Testis (tissue), 2 donors: ENCODE measurements at regions not wholly inside any gene's neighbourhood (a gene's known extent, or its start where the extent isn't known, plus 50 kb on each side); places are given as distances from the start of the nearest gene placed in this dataset.

Experiments used
- DNase-seq: peaks from one replicate; pipeline ENCODE4 v3.0.0-alpha.2; 2019
- H3K27ac ChIP-seq, 2 donors: fragments of 200-600 bp; sonication (generic); one replicate each; pipeline ENCODE4 v1.5.1; 2019
- H3K27me3 ChIP-seq: fragments of 200-600 bp; sonication (generic); one replicate; pipeline ENCODE4 v1.5.1; 2019
- H3K36me3 ChIP-seq: fragments of 200-600 bp; sonication (generic); one replicate; pipeline ENCODE4 v1.5.1; 2017; ENCODE audit warnings: low read depth; ENCODE audit errors: missing control alignments
- H3K4me1 ChIP-seq: fragments of 200-600 bp; sonication (generic); one replicate; pipeline ENCODE4 v1.5.1; 2019
- H3K4me3 ChIP-seq, 2 donors: fragments of 200-600 bp; sonication (generic); one replicate each; pipeline ENCODE4 v1.5.1; 2017 to 2019
- H3K9me3 ChIP-seq: fragments of 200-600 bp; sonication (generic); one replicate; pipeline ENCODE4 v1.5.1; 2017
- CTCF ChIP-seq, 3 experiments: fragments of 450-650 bp in 2 of 3; fragments of 200-600 bp in 1 of 3; sonication (generic) in 1 of 3; IDR thresholded peaks; one replicate each; pipeline ENCODE4 v1.5.1; 2016 to 2019; ENCODE audit warnings: antibody characterized with exemption in 3 of 3, mild to moderate bottlenecking in 2 of 3, moderate library complexity in 1 of 3
- POLR2A ChIP-seq: fragments of 450-650 bp; IDR thresholded peaks from one replicate; pipeline ENCODE4 v1.6.1; 2017; ENCODE audit warnings: antibody characterized with exemption, mild to moderate bottlenecking, moderate library complexity
- WGBS, 2 donors: methylation state at CpG; one replicate each; pipeline ENCODE4 v1.1.5; 2018; 5-methylcytosine and 5-hydroxymethylcytosine counted together
- intact Hi-C: fragments of 100-400 bp; cut with DNase I; formaldehyde crosslinking; loops from one replicate; pipeline ENCODE4 v1.15.1; 2023; ENCODE audit warnings: low total_unique reads

- WGBS, 2 donors = 73 to 89% methylated on average over 3 to 5 of the region's 5 CpGs
- intact Hi-C loops = no loop called here
- no peak overlapping the region for H3K4me3 ChIP-seq
- DNase-seq = peak; percentile 4
- no peaks in the 10 kb centered on the region for H3K27me3 ChIP-seq
- no peaks in the 10 kb centered on the region for H3K4me1 ChIP-seq
- H3K27ac ChIP-seq = no peak overlapping the region
- TF ChIP-seq POLR2A (no peak), CTCF (IDR thresholded peaks at IDR 0.05) (no peak)
- H3K36me3 ChIP-seq = no peaks in the 10 kb centered on the region
- no peaks in the 10 kb centered on the region for H3K9me3 ChIP-seq
These were observed 147.2 kb upstream of the IRX2 start for GRCh38 chr5:2898661-2899060.

- no peaks in the 10 kb centered on the region for H3K36me3 ChIP-seq
- 84 to 86% methylated on average over 13 to 17 of the region's 17 CpGs for WGBS, 2 donors
- no peak overlapping the region for H3K4me3 ChIP-seq
- no peaks in the 10 kb centered on the region for H3K9me3 ChIP-seq
- intact Hi-C loops = no loop called here
- peak; percentile 4 for DNase-seq
- H3K27ac ChIP-seq = no peak overlapping the region
- H3K27me3 ChIP-seq = no peaks in the 10 kb centered on the region
- TF ChIP-seq POLR2A = no peak
- no peak for TF ChIP-seq CTCF (IDR thresholded peaks at IDR 0.05)
- no peaks in the 10 kb centered on the region for H3K4me1 ChIP-seq
These were observed 145.9 kb upstream of the IRX2 start for GRCh38 chr5:2897276-2897961.

- WGBS, 2 donors = 77 to 86% methylated on average over 27 to 29 of the region's 29 CpGs
- no peaks in the 10 kb centered on the region for H3K4me1 ChIP-seq
- H3K9me3 ChIP-seq = no peaks in the 10 kb centered on the region
- peak; percentile 11 for DNase-seq
- H3K4me3 ChIP-seq = no peak overlapping the region
- H3K27me3 ChIP-seq = no peaks in the 10 kb centered on the region
- H3K27ac ChIP-seq = no peak overlapping the region
- TF ChIP-seq POLR2A (no peak), CTCF (IDR thresholded peaks at IDR 0.05) (no peak)
- intact Hi-C loops = no loop called here
- no peaks in the 10 kb centered on the region for H3K36me3 ChIP-seq
These were observed 145.1 kb upstream of the IRX2 start for GRCh38 chr5:2896371-2897275.

GRCh38 chr5:2895876-2896275, 144.4 kb upstream of the IRX2 start:
- 83 to 100% methylated on average over 2 to 6 of the region's 6 CpGs for WGBS, 2 donors
- TF ChIP-seq POLR2A (no peak), CTCF (IDR thresholded peaks at IDR 0.05) (no peak)
- DNase-seq = peak; percentile 0

More at GRCh38 chr5:2895876-2896275, 144.4 kb upstream of the IRX2 start:
- intact Hi-C loops = no loop called here
- Histone ChIP-seq H3K4me1 (no peaks in the 10 kb centered on the region), H3K27me3 (no peaks in the 10 kb centered on the region), H3K4me3 (no peak overlapping the region), H3K9me3 (no peaks in the 10 kb centered on the region), H3K36me3 (no peaks in the 10 kb centered on the region), H3K27ac (no peak overlapping the region)
